Transverse colon (tissue), 4 donors: ENCODE measurements at regions not wholly inside any gene's neighbourhood (a gene's known extent, or its start where the extent isn't known, plus 50 kb on each side); places are given as distances from the start of the nearest gene placed in this dataset.

ENCODE experiments used
- DNase-seq: peaks from one replicate; pipeline ENCODE4 v3.0.0-alpha.2; 2019
- H3K27ac ChIP-seq, 4 donors: fragments of 200-600 bp; sonication (generic); 2 replicates each; pipeline ENCODE4 v1.5.1; 2016 to 2018; ENCODE audit warnings: inconsistent platforms in 4 of 4
- H3K27me3 ChIP-seq: fragments of 200-600 bp; sonication (generic); 2 replicates; pipeline ENCODE4 v1.5.1; 2017; ENCODE audit warnings: inconsistent platforms
- H3K36me3 ChIP-seq, 4 donors: fragments of 200-600 bp; sonication (generic); 2 replicates each; pipeline ENCODE4 v1.5.1; 2017 to 2019; ENCODE audit warnings: inconsistent platforms in 4 of 4
- H3K4me1 ChIP-seq, 4 donors: fragments of 200-600 bp; sonication (generic); 2 replicates each; pipeline ENCODE4 v1.5.1; 2017 to 2020; ENCODE audit warnings: inconsistent platforms in 4 of 4
- H3K4me3 ChIP-seq, 4 donors: fragments of 200-600 bp; sonication (generic); 1 replicate in 1 of 4; 2 replicates in 3 of 4; pipeline versions ENCODE4 v1.5.1 to v1.6.1; 2017 to 2019; ENCODE audit warnings: inconsistent platforms in 4 of 4
- H3K9me3 ChIP-seq, 2 donors: fragments of 200-600 bp; sonication (generic); 2 replicates each; pipeline ENCODE4 v1.5.1; 2017 to 2019; ENCODE audit warnings: inconsistent platforms in 2 of 2
- EP300 ChIP-seq: sonication (generic); formaldehyde crosslinking; IDR thresholded peaks from one replicate; pipeline ENCODE4 v1.6.1; 2017; ENCODE audit warnings: antibody characterized with exemption, low read depth
- POLR2A ChIP-seq: fragments of 450-650 bp; IDR thresholded peaks from one replicate; pipeline ENCODE4 v1.6.1; 2016; ENCODE audit warnings: antibody characterized with exemption, mild to moderate bottlenecking, moderate library complexity
- POLR2AphosphoS5 ChIP-seq, 3 donors: sonication (generic); formaldehyde crosslinking; IDR thresholded peaks; one replicate each; pipeline ENCODE4 v1.6.1; 2016; ENCODE audit warnings: antibody characterized with exemption in 3 of 3
- WGBS, 2 donors: methylation state at CpG; one replicate each; pipeline ENCODE4 v1.1.5; 2018; ENCODE audit warnings: low coverage in 1 of 2; 5-methylcytosine and 5-hydroxymethylcytosine counted together
- in situ Hi-C, 4 donors: fragments of 200-750 bp; cut with MboI; loops; one replicate each; pipeline versions ENCODE4 v1.15.0 to v1.15.1; 2017; ENCODE audit warnings: low sequenced_read_pairs in 3 of 4, low pct_ligation_motif_present in 1 of 4, low pct_unique_long_range_greater_than_20kb in 1 of 4
- intact Hi-C: fragments of 100-400 bp; cut with DNase I; formaldehyde crosslinking; loops from one replicate; pipeline ENCODE4 v1.15.1; 2023; ENCODE audit warnings: low total_unique reads
- TF ChIP-seq, protein P1 (sequence below), 5 experiments: fragments of 200-600 bp in 3 of 5; fragments of 450-650 bp in 2 of 5; sonication (generic) in 3 of 5; IDR thresholded peaks; 1 replicate in 2 of 5; 2 replicates in 3 of 5; pipeline ENCODE4 v1.5.1; 2016 to 2017; ENCODE audit warnings: antibody characterized with exemption in 5 of 5, inconsistent platforms in 3 of 5, mild to moderate bottlenecking in 2 of 5, moderate library complexity in 1 of 5

DNA sequence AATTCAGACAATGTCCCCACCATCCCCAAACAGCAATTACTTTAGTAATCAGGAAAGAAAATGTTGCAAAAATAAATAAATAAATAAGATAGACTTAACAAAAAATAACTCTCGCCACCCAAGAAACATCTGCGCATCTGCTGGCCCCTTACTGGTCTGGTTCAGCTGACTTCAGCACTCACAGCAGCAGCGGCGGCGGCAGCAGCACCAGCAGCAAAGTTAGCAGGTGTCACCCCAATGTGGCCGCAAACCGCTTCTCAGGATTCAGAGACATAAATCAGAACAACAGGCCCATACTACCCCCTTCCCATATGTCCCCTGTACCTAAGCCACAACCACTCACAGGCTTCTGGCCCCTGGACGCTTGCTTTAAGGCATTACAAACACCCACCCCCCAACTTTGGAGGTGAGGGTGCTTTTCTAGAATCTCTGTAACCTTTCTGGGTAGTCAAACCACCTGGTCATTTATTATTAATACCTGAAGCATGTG, 593.0 kb downstream of the BNC2 start:
- intact Hi-C loops, result no loop called here
- Histone ChIP-seq H3K4me1 (peaks cover 0 to 7% (median 2%) of the 10 kb centered on the region in 4 donors), H3K4me3 (no peak overlapping the region), H3K27ac (no peak overlapping the region), H3K27me3 (no peaks in the 10 kb centered on the region), H3K36me3 (no peaks in the 10 kb centered on the region), H3K9me3 (no peaks in the 10 kb centered on the region)
- in situ Hi-C loops, result no loop called here
- DNase-seq, result no peak
- no peak for TF ChIP-seq EP300
- no peak for TF ChIP-seq POLR2AphosphoS5 (IDR thresholded peaks at IDR 0.05)
- TF ChIP-seq POLR2A, result no peak
- TF ChIP-seq, protein P1, sequence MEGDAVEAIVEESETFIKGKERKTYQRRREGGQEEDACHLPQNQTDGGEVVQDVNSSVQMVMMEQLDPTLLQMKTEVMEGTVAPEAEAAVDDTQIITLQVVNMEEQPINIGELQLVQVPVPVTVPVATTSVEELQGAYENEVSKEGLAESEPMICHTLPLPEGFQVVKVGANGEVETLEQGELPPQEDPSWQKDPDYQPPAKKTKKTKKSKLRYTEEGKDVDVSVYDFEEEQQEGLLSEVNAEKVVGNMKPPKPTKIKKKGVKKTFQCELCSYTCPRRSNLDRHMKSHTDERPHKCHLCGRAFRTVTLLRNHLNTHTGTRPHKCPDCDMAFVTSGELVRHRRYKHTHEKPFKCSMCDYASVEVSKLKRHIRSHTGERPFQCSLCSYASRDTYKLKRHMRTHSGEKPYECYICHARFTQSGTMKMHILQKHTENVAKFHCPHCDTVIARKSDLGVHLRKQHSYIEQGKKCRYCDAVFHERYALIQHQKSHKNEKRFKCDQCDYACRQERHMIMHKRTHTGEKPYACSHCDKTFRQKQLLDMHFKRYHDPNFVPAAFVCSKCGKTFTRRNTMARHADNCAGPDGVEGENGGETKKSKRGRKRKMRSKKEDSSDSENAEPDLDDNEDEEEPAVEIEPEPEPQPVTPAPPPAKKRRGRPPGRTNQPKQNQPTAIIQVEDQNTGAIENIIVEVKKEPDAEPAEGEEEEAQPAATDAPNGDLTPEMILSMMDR (IDR thresholded peaks at IDR 0.05), result no peak
- WGBS, 2 donors, result 74 to 83% methylated on average over 6 to 8 of the region's 8 CpGs

DNA sequence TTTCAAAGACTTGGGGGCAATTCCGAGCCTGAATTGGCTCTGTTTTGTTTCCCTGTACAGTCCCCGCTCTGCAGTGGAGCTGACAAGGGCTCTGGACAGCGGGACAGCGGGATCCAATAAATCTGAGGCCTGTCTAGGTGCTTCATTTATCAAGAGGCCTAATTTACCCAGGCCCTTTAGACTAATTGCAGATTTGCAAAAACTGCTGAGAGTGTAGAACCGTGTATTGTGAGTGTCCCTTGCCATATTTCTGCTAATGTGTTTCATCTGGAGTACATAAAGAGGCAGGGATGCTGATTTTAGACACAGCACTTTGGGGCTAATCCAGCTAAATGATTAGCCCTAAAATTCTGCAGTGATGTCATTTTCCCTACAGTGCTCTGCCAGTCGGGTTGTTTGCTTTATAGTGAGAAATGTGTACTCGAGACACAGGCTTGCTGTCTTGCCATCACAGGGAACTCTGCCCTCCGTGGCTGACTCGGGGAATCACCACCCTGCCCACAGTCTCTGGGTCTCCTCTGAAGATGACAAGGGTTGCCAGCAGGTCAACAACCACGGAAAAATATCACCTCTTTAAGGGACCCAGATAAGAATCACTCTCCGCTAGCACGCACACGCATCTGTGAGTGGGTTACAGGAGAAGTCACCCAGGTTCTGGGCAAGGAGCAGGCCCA, 592.0 kb downstream of the BNC2 start:
- H3K27me3 ChIP-seq, result no peaks in the 10 kb centered on the region
- no peak for DNase-seq
- TF ChIP-seq POLR2AphosphoS5 (IDR thresholded peaks at IDR 0.05) (no peak), POLR2A (no peak), EP300 (no peak)
- TF ChIP-seq, protein P1 (IDR thresholded peaks at IDR 0.05), result no peak
- intact Hi-C loops, result no loop called here
- H3K27ac ChIP-seq, result no peak overlapping the region
- in situ Hi-C loops, result no loop called here
- no peaks in the 10 kb centered on the region for H3K36me3 ChIP-seq
- WGBS, 2 donors, result 84% methylated on average over 13 of the region's 13 CpGs; no CpG with 5 or more reads in 1 of the 2 donors
- peaks cover 0 to 7% (median 2%) of the 10 kb centered on the region in 4 donors for H3K4me1 ChIP-seq
- H3K9me3 ChIP-seq, result no peaks in the 10 kb centered on the region
- H3K4me3 ChIP-seq, result no peak overlapping the region

DNA sequence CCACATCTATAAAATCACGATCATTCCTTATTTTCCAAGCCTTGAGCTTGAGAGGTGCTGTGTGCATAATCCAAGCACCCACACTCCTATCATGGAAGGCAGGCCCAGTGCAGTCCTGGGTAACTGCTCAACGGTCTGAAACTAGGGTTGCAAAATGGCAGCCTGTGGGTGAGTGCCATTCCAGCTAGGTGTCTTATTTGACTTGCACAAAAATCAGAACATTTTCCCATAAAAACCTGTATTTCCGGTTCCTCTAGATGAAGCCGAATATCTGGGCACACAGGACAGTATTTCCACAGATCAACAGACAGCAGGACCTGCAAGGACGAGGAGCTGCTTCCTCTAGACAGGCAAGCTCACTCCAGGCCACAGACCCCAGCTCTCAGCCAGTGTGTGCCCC, 588.8 kb downstream of the BNC2 start:
- TF ChIP-seq EP300 (no peak), POLR2A (no peak), POLR2AphosphoS5 (IDR thresholded peaks at IDR 0.05) (no peak)
- TF ChIP-seq, protein P1 (IDR thresholded peaks at IDR 0.05), result no peak
- H3K4me3 ChIP-seq, result no peak overlapping the region
- in situ Hi-C loops (no loop called here), intact Hi-C loops (no loop called here)
- H3K27ac ChIP-seq, result peak overlapping the region in 1 of 4 donors; percentile 13
- H3K9me3 ChIP-seq, result no peaks in the 10 kb centered on the region
- no peaks in the 10 kb centered on the region for H3K36me3 ChIP-seq
- peaks cover 0 to 7% (median 2%) of the 10 kb centered on the region in 4 donors for H3K4me1 ChIP-seq
- 76% methylated on average over 5 of the region's 5 CpGs; no CpG with 5 or more reads in 1 of the 2 donors for WGBS, 2 donors
- no peaks in the 10 kb centered on the region for H3K27me3 ChIP-seq
- no peak for DNase-seq

DNA sequence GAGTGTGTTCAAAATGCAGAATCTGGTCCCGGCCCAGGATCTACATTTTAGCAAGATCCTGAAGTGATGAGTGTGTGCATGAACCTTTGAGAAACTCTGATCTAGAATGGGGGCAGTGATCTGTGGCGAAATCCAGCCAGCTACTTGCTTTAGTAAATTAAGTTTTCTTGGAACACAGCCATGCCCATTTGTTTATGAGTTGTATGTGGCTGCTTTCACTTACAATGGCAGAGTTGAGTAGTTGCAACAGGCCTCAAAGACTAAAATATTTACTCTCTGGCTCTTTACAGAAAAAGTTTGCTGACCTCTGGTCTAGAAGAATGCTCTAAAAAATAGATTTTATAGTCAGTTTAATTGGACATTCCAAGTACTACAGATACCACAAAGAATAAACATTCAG, 588.3 kb downstream of the BNC2 start:
- no peak overlapping the region for H3K4me3 ChIP-seq
- H3K4me1 ChIP-seq, result peaks cover 0 to 7% (median 2%) of the 10 kb centered on the region in 4 donors
- in situ Hi-C loops (no loop called here), intact Hi-C loops (no loop called here)
- 46% methylated on average over 2 of the region's 2 CpGs; no CpG with 5 or more reads in 1 of the 2 donors for WGBS, 2 donors
- no peak for TF ChIP-seq EP300
- TF ChIP-seq, protein P1 (IDR thresholded peaks at IDR 0.05), result no peak
- TF ChIP-seq POLR2A, result no peak
- TF ChIP-seq POLR2AphosphoS5 (IDR thresholded peaks at IDR 0.05), result no peak
- no peaks in the 10 kb centered on the region for H3K27me3 ChIP-seq
- no peaks in the 10 kb centered on the region for H3K36me3 ChIP-seq
- H3K27ac ChIP-seq, result peak overlapping the region in 2 of 4 donors; percentile 21 to 28
- DNase-seq, result no peak
- no peaks in the 10 kb centered on the region for H3K9me3 ChIP-seq
